HepG2 (cell line): ENCODE measurements at regions not wholly inside any gene's neighbourhood (a gene's known extent, or its start where the extent isn't known, plus 50 kb on each side); places are given as distances from the start of the nearest gene placed in this dataset.

Experiments
- ATAC-seq: fragments of 200-7000 bp; cut with Tn5 transposase; 3 replicates; pipeline ENCODE4 v1.9.1; 2020; ENCODE audit warnings: mild to moderate bottlenecking, moderate library complexity
- BruUV-seq: library from RNA; stranded (reverse); fragments of 400-500 nt; replicated peaks from 2 replicates; lab custom pipeline; 2021; lab: Mats Ljungman, UMichigan
- CTCF ChIA-PET: fragments of 300-600 bp; formaldehyde crosslinking; extraction: SDS; loops from one replicate; lab custom pipeline; 2021; ENCODE audit warnings: low total read pairs, inconsistent platforms, low intra/inter-chr PET ratio; lab: Yijun Ruan, JAX
- POLR2A ChIA-PET: fragments of 350-600 bp; sonication (Branson Sonifier 250); formaldehyde crosslinking; loops from one replicate; lab custom pipeline; 2020; ENCODE audit warnings: antibody characterized with exemption, inconsistent platforms; lab: Yijun Ruan, JAX
- DNase-seq: peaks from one replicate; pipeline ENCODE4 v3.0.0-alpha.2; 2015; ENCODE audit warnings: low spot score
- FAIRE-seq: peaks from 3 replicates; lab custom pipeline; 2011; peaks lifted over from hg19 to GRCh38; lab: Jason Lieb, UNC
- H2AFZ ChIP-seq: one replicate; pipeline ENCODE4 v1.6.1; 2011; ENCODE audit warnings: low read length, inconsistent platforms
- H3K27ac ChIP-seq: fragments of 300-600 bp; 3 replicates; pipeline ENCODE4 v1.8.0; 2011; ENCODE audit warnings: mixed run types, mild to moderate bottlenecking, mixed read lengths, low read length, inconsistent platforms; ENCODE audit not compliant: insufficient read depth; ENCODE audit errors: extremely low read length
- H3K27me3 ChIP-seq, 2 experiments: fragments of 200-600 bp in 1 of 2; 2 replicates in 1 of 2; 3 replicates in 1 of 2; pipeline versions ENCODE4 v1.6.0 to v1.8.0; 2011; ENCODE audit warnings: low read length in 2 of 2, mild to moderate bottlenecking in 2 of 2, moderate library complexity in 2 of 2, inconsistent platforms in 1 of 2; ENCODE audit not compliant: insufficient read depth in 2 of 2, control insufficient read depth in 1 of 2
- H3K36me3 ChIP-seq, 2 experiments: fragments of 200-600 bp in 1 of 2; replicated peaks in 1 of 2; 2 replicates in 1 of 2; 3 replicates in 1 of 2; pipeline versions ENCODE4 v1.5.1 to v1.8.0; 2011; ENCODE audit warnings: low read length in 2 of 2, inconsistent platforms in 1 of 2; ENCODE audit not compliant: insufficient read depth in 2 of 2, control insufficient read depth in 1 of 2
- H3K4me1 ChIP-seq: 2 replicates; pipeline ENCODE4 v1.5.1; 2012; ENCODE audit warnings: low read length, inconsistent platforms; ENCODE audit not compliant: insufficient read depth
- H3K4me2 ChIP-seq: 2 replicates; pipeline ENCODE4 v1.6.0; 2011; ENCODE audit warnings: low read depth, low read length, inconsistent platforms
- H3K4me3 ChIP-seq, 3 experiments: fragments of 200-600 bp in 1 of 3; sonication (generic), shearing (Covaris generic) in 1 of 3; replicated peaks in 1 of 3; 2 replicates each; pipeline ENCODE4 v1.5.1; 2011 to 2016; ENCODE audit warnings: low read length in 3 of 3, inconsistent platforms in 2 of 3, low read depth in 2 of 3, mild to moderate bottlenecking in 2 of 3, control low read depth in 1 of 3, mixed read lengths in 1 of 3; ENCODE audit not compliant: insufficient read depth in 1 of 3
- H3K79me2 ChIP-seq: one replicate; pipeline ENCODE4 v1.6.1; 2011; ENCODE audit warnings: low read length, inconsistent platforms; ENCODE audit not compliant: insufficient read depth
- H3K9ac ChIP-seq: 2 replicates; pipeline ENCODE4 v1.6.0; 2011; ENCODE audit warnings: mild to moderate bottlenecking, low read depth, low read length, inconsistent platforms; ENCODE audit not compliant: insufficient read depth
- H3K9me3 ChIP-seq: 2 replicates; pipeline ENCODE4 v1.5.1; 2012; ENCODE audit warnings: mild to moderate bottlenecking, low read length
- H4K20me1 ChIP-seq: 2 replicates; pipeline ENCODE4 v1.6.0; 2011; ENCODE audit warnings: inconsistent platforms, mild to moderate bottlenecking, low read length, moderate library complexity; ENCODE audit not compliant: insufficient read depth
- BRF2 ChIP-seq: sonication (generic); formaldehyde crosslinking; IDR thresholded peaks from 2 replicates; pipeline ENCODE4 v1.8.1; 2022; ENCODE audit warnings: mild to moderate bottlenecking, missing genetic modification reagents
- ESRRA ChIP-seq: sonication (generic); formaldehyde crosslinking; IDR thresholded peaks from 2 replicates; pipeline ENCODE4 v1.5.1; 2020; ENCODE audit warnings: mild to moderate bottlenecking, low read depth, missing genetic modification reagents
- HDAC2 ChIP-seq: sonication (generic); formaldehyde crosslinking; IDR thresholded peaks from 2 replicates; pipeline ENCODE4 v1.4.0; 2020; ENCODE audit warnings: missing genetic modification reagents
- NR2F1 ChIP-seq, 2 experiments: fragments of 450-650 bp in 1 of 2; formaldehyde crosslinking in 1 of 2; IDR thresholded peaks; 2 replicates each; pipeline versions ENCODE4 v1.5.0 to v1.6.1; 2016 to 2020; ENCODE audit warnings: mild to moderate bottlenecking in 1 of 2, missing compliant biosample characterization in 1 of 2, missing genetic modification reagents in 1 of 2, moderate library complexity in 1 of 2
- PITX1 ChIP-seq: sonication (generic); formaldehyde crosslinking; IDR thresholded peaks from 2 replicates; pipeline ENCODE4 v1.5.1; 2020; ENCODE audit warnings: mild to moderate bottlenecking, missing genetic modification reagents
- RARA ChIP-seq: IDR thresholded peaks from 2 replicates; pipeline ENCODE4 v1.6.1; 2016; ENCODE audit warnings: missing genetic modification reagents, missing compliant biosample characterization
- ZFX ChIP-seq: sonication (generic); formaldehyde crosslinking; IDR thresholded peaks from 2 replicates; pipeline ENCODE4 v1.4.0; 2020; ENCODE audit warnings: mild to moderate bottlenecking, low read depth, missing genetic modification reagents, moderate library complexity
- ZNF225 ChIP-seq: sonication (generic); formaldehyde crosslinking; IDR thresholded peaks from 2 replicates; pipeline ENCODE4 v1.4.0; 2020; ENCODE audit warnings: mild to moderate bottlenecking, missing genetic modification reagents
- ZNF337 ChIP-seq: sonication (generic); formaldehyde crosslinking; IDR thresholded peaks from 2 replicates; pipeline ENCODE4 v1.5.1; 2020; ENCODE audit warnings: missing genetic modification reagents, low read depth, mild to moderate bottlenecking, borderline replicate concordance
- ZNF660 ChIP-seq: sonication (generic); formaldehyde crosslinking; IDR thresholded peaks from 2 replicates; pipeline ENCODE4 v1.5.1; 2020; ENCODE audit warnings: mild to moderate bottlenecking, low read depth, missing genetic modification reagents, borderline replicate concordance
- WGBS: methylation state at CpG from one replicate; pipeline ENCODE4 v1.1.6; 2017; ENCODE audit warnings: low lambda C conversion rate; 5-methylcytosine and 5-hydroxymethylcytosine counted together
- in situ Hi-C: cut with HindIII; loops from 2 replicates; pipeline ENCODE4 v1.10.0; 2017; ENCODE audit warnings: low pct_unique_long_range_greater_than_20kb; ENCODE audit not compliant: extremely low pct_ligation_motif_present
- intact Hi-C: fragments of 100-400 bp; cut with micrococcal nuclease; formaldehyde crosslinking; loops from one replicate; pipeline ENCODE4 v1.10.0; 2022; ENCODE audit not compliant: unreplicated experiment
- TF ChIP-seq, protein P1 (sequence below): sonication (generic); formaldehyde crosslinking; IDR thresholded peaks from 2 replicates; pipeline ENCODE4 v1.4.0; 2020; ENCODE audit warnings: missing genetic modification reagents, borderline replicate concordance
- TF ChIP-seq, protein P2 (sequence below): sonication (generic); formaldehyde crosslinking; IDR thresholded peaks from 2 replicates; pipeline ENCODE4 v1.4.0; 2020; ENCODE audit warnings: low read depth, mild to moderate bottlenecking, missing genetic modification reagents
- TF ChIP-seq, protein P3 (sequence below): sonication (generic); formaldehyde crosslinking; IDR thresholded peaks from 2 replicates; pipeline ENCODE4 v1.5.0; 2020; ENCODE audit warnings: mild to moderate bottlenecking, missing genetic modification reagents
- TF ChIP-seq, protein P4 (sequence below): IDR thresholded peaks from 2 replicates; pipeline ENCODE4 v1.6.1; 2016; ENCODE audit warnings: control low read depth

DNA sequence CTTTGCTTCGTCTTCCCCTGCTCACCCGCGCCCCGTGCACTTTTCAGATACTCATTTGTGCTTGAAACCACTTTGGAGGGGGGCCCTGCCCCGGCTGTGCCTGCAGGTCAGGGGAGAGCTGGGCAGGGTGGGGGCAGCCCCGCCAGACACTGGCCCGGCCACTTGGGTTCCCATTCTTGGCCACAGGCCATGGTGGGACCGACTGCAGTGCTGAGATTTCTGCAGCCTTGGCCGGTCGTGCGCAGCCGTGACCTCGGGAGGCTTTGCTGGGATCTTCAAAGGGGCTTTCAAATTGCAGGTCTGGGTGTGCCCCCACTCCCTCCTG, 54.5 kb upstream of the TTC34 start:
- H3K36me3 ChIP-seq = no peaks in the 10 kb centered on the region
- DNase-seq (no peak), ATAC-seq (no peak), FAIRE-seq (no peak)
- no peaks in the 10 kb centered on the region for H4K20me1 ChIP-seq
- 27% methylated on average over 6 of the region's 13 CpGs for WGBS
- no peaks in the 10 kb centered on the region for H3K9me3 ChIP-seq
- H3K9ac ChIP-seq = no peak overlapping the region
- no peaks in the 10 kb centered on the region for H3K79me2 ChIP-seq
- intact Hi-C loops (no loop called here), in situ Hi-C loops (no loop called here)
- H3K4me3 ChIP-seq = no peak overlapping the region
- CTCF ChIA-PET = no interaction called here
- peaks cover 5 to 61% of the 10 kb centered on the region in 2 experiments; a peak in 4 of 5 replicates for H3K27me3 ChIP-seq
- H2AFZ ChIP-seq = no peak overlapping the region
- H3K27ac ChIP-seq = no peak overlapping the region
- no TSS peak for BruUV-seq
- no peak overlapping the region for H3K4me2 ChIP-seq
- no peaks in the 10 kb centered on the region for H3K4me1 ChIP-seq
- POLR2A ChIA-PET = no interaction called here
- TF ChIP-seq, protein P1, sequence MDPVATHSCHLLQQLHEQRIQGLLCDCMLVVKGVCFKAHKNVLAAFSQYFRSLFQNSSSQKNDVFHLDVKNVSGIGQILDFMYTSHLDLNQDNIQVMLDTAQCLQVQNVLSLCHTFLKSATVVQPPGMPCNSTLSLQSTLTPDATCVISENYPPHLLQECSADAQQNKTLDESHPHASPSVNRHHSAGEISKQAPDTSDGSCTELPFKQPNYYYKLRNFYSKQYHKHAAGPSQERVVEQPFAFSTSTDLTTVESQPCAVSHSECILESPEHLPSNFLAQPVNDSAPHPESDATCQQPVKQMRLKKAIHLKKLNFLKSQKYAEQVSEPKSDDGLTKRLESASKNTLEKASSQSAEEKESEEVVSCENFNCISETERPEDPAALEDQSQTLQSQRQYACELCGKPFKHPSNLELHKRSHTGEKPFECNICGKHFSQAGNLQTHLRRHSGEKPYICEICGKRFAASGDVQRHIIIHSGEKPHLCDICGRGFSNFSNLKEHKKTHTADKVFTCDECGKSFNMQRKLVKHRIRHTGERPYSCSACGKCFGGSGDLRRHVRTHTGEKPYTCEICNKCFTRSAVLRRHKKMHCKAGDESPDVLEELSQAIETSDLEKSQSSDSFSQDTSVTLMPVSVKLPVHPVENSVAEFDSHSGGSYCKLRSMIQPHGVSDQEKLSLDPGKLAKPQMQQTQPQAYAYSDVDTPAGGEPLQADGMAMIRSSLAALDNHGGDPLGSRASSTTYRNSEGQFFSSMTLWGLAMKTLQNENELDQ (CRISPR knock-in tag) = no peak
- TF ChIP-seq, protein P2, sequence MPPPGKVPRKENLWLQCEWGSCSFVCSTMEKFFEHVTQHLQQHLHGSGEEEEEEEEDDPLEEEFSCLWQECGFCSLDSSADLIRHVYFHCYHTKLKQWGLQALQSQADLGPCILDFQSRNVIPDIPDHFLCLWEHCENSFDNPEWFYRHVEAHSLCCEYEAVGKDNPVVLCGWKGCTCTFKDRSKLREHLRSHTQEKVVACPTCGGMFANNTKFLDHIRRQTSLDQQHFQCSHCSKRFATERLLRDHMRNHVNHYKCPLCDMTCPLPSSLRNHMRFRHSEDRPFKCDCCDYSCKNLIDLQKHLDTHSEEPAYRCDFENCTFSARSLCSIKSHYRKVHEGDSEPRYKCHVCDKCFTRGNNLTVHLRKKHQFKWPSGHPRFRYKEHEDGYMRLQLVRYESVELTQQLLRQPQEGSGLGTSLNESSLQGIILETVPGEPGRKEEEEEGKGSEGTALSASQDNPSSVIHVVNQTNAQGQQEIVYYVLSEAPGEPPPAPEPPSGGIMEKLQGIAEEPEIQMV (CRISPR knock-in tag) = no peak
- TF ChIP-seq PITX1 (CRISPR knock-in tag) (no peak), ZNF225 (CRISPR knock-in tag) (no peak), ZNF660 (CRISPR knock-in tag) (no peak), ZNF337 (CRISPR knock-in tag) (no peak), BRF2 (CRISPR knock-in tag) (no peak), RARA (CRISPR knock-in tag) (no peak), ZFX (no peak), HDAC2 (no peak), NR2F1 (CRISPR knock-in tag; IDR thresholded peaks at IDR 0.05) (no peak), ESRRA (CRISPR knock-in tag) (no peak)
- TF ChIP-seq, protein P3, sequence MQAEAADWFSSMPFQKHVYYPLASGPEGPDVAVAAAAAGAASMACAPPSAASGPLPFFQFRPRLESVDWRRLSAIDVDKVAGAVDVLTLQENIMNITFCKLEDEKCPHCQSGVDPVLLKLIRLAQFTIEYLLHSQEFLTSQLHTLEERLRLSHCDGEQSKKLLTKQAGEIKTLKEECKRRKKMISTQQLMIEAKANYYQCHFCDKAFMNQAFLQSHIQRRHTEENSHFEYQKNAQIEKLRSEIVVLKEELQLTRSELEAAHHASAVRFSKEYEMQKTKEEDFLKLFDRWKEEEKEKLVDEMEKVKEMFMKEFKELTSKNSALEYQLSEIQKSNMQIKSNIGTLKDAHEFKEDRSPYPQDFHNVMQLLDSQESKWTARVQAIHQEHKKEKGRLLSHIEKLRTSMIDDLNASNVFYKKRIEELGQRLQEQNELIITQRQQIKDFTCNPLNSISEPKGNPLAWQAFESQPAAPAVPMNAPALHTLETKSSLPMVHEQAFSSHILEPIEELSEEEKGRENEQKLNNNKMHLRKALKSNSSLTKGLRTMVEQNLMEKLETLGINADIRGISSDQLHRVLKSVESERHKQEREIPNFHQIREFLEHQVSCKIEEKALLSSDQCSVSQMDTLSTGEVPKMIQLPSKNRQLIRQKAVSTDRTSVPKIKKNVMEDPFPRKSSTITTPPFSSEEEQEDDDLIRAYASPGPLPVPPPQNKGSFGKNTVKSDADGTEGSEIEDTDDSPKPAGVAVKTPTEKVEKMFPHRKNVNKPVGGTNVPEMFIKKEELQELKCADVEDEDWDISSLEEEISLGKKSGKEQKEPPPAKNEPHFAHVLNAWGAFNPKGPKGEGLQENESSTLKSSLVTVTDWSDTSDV (CRISPR knock-in tag) = no peak
- TF ChIP-seq, protein P4, sequence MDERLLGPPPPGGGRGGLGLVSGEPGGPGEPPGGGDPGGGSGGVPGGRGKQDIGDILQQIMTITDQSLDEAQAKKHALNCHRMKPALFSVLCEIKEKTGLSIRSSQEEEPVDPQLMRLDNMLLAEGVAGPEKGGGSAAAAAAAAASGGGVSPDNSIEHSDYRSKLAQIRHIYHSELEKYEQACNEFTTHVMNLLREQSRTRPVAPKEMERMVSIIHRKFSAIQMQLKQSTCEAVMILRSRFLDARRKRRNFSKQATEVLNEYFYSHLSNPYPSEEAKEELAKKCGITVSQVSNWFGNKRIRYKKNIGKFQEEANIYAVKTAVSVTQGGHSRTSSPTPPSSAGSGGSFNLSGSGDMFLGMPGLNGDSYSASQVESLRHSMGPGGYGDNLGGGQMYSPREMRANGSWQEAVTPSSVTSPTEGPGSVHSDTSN (CRISPR knock-in tag) = no peak
